DMS153 treated with DMSO at 0.1 percent for 48 hours (cell line): ENCODE measurements at regions not wholly inside any gene's neighbourhood (a gene's known extent, or its start where the extent isn't known, plus 50 kb on each side); places are given as distances from the start of the nearest gene placed in this dataset.
"Not testable (repeated sequence)": the region's sequence is repeated elsewhere in the genome, so short reads cannot be mapped to it uniquely, and the experiment has no call there.

ENCODE experiments used
- DNase-seq: peaks from one replicate; lab custom pipeline; 2025; ENCODE audit not compliant: unreplicated experiment; lab: John Stamatoyannopoulos, UW

DNA sequence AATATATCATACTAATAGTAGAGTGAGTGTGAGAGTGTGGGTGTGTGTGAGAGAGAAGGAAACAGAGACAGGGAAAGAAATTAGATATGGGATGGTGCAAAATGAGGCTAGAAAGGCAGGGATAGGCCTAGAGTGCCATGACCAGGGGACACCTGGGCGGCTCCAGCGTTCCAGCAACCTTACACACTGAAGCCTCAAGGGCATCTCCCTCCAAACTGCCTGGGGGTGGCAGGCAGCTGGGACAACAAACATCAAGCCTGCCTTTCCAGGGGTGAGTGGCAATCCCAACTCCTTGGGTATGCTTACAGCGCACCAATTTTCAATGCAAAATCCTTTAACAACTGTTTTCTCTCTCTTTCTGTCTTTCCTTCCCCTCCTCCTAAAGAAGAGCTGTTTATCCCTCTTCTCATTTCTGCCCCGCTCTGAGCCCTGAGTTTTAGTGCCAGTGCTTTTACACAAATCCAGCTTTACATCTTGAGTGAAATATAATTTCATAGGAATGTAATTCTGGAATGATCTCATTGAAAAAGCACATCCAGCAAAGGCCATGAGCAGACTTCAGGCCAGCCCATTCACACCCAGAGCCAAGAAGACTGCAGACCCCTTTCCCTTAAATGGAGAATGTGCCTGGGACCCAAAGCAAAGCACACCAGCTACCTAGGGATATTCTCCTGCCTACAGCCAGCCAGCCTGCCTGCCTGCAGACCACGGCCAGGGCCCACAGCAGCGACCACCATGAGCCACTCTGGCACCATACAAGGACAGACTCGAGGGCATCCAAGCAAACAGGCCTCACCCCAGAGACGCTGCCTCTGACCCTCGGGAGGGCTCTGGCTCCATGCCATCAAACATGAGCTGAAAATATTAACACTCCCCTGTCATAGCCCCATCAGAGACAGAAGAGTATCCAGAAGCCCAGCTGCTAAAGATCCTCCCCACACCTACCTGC, 90.3 kb downstream of the RPL27A start:
- no peak for DNase-seq

DNA sequence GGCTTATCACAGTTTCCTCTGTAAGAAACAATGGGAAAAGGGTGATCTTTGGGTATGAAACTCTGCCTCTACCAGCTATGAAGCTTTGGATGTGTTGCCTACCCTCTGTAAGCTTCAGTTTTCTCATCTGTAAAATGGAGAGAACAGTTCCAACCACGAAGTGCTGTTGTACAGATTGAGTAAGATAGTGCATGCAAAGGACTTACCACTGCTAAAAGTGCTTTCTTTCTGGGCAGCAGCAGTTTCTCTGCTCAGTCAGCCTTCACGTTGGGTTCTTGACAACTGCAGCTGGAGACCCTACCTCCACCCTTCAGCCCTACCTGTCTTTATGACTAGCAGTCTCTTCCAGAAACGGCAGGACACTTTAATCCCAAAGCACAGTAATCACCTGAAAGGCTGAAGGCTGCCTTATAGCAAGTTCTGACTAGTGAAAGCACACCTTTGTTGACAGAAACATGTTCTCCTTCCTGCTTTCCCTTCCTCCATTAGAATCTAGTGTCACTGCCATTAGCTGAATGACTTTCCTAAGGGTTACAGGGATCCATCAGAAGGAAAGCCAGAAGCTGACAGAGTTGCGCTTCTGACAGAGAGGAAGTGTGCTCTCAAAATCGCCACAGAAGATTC, 91.4 kb downstream of the RPL27A start:
- no peak for DNase-seq

GRCh38 chr11:8774916-8775315, 92.3 kb downstream of the RPL27A start:
- not testable (repeated sequence) for DNase-seq

- DNase-seq, result no peak
Observed at GRCh38 chr11:8775332-8775731, 92.7 kb downstream of the RPL27A start.

GRCh38 chr11:8775734-8776133, 93.1 kb downstream of the RPL27A start:
- no peak for DNase-seq

DNA sequence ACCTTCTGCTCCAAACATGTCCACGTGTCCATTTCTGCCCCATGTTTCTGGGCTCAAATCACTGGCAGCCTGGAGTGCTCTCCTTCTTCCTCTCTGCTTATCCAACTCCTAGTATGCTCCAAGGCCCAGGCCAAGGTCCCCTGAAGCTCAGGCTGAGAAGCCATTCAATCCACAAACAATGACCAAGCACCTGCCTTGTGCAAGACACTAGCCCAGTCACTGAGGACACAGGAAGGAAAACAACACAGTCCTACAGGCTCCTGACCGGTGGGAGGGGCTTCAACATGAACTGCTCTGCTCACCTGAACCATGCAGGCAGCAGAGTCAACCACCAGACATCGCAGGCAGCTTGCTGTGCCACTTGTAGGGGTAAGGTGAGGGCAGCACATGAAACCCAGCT, 93.6 kb downstream of the RPL27A start:
- no peak for DNase-seq

GRCh38 chr11:8777907-8778767, 95.5 kb downstream of the RPL27A start:
- DNase-seq, result no peak

DNA sequence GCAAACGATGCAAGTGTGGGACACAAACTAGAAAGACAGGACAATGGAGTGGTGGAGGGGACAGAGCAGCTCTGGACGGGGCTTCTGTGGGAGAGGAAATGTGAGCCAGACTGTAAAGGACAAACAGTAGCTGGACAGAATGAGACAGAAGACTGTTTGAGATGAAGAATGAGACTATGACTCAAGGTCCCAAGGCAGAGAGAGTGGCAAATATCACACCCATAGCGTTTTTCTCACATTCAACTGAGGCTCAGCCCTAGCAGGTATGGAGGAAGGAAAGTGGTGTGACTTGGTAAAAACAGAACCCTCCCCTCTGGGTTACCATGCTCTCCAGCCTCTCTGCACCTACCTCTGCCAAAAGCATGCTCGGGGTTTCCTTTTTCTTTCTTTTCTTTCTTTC, 96.5 kb downstream of the RPL27A start:
- DNase-seq, result no peak

DNA sequence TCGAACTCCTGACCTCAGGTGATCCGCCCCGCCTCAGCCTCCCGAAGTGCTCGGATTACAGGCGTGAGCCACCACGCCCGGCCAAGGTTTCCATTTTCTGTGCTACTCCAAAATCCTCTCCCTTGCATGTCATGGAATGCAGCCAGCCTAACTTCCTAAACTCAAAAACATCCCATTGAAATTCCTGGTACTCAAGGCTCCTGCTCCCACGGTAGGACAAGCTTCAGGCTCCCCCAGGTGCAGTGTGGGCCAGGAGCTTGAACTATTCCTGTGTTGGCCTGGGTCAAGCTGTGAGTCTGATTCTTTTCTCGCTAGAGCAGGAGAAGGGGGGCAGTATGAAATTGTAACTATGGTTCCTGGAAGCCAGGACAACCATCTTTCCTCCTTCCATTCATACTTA, 97.1 kb downstream of the RPL27A start:
- no peak for DNase-seq

DNA sequence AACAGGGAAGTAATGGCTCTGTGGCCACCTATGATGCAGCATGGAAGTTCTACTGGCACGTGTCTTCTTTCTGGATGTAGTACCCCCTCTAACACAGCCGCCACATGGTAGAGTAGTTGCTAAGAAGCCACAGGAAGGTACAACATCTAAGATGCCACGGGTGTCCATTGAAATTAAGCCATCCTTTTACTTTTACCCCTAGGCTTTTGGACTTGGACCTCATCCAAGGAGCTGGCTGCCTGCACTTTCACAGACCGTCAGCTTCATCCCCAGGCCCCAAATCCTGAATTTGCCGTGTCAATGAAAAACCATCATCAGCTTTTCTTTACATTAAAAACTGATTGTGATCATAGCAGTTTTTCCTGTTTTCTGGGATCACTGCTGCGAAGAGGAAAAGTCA, 102.4 kb downstream of the RPL27A start:
- no peak for DNase-seq

DNA sequence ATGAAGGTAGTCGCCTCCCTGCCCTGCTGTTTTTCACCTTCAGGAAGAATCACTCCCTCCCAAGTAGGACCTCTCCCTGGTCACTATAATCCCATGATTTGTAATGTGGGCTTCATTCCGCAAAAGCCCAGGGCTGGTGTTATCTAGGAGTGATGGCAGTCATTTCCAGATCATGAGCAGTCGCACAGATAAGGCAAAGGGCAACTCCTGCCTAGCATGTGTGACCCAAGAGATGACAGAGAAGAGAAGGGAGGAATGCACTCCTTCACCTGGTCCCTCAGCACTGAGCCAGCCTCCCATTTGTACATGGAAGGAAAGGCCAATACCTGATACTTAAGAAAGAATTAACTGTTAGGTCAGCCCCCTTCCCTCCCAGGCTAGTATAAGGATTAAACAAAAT, 102.9 kb downstream of the RPL27A start:
- DNase-seq, result no peak

- no peak for DNase-seq
Observed at GRCh38 chr11:8785998-8786397, 103.4 kb downstream of the RPL27A start.

DNA sequence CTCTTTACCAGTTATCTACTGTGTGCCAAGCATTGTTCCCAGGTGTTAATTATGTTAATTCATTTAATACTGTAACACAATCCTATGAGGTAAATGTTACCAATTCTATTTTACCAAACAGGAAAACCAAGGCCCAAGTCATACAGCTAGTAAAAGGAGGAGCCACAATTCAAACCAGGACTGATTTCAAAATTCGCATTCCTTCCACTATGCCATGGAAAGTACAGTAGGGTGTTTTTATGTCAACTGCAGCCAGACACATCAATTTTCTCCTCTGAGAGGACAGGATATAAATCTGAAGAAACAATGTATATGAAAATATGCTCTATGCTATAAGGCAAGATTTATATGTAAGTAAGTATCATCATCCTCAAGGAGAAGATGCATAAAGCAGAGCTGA, 104.3 kb downstream of the RPL27A start:
- no peak for DNase-seq

GRCh38 chr11:8787372-8787771, 104.8 kb downstream of the RPL27A start:
- no peak for DNase-seq

DNA sequence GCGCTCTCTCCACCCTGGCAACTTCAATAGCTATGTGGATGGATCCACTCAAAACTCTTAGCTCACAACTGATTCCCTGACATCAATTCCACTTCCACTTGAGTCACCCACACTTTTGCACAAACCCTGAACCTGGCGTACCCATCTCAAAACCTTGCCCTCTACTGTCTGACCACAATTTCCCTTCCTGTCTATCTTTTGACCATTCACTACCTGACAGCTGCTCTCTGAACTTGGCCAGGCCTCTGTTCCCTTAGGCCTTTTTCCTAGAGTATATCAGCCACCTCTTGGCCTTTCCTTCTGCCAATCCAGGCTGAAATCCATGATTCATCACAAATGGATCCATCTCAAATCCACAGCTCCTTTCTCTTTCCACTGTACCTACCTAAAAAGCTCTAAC, 106.0 kb downstream of the RPL27A start:
- DNase-seq, result no peak

DNA sequence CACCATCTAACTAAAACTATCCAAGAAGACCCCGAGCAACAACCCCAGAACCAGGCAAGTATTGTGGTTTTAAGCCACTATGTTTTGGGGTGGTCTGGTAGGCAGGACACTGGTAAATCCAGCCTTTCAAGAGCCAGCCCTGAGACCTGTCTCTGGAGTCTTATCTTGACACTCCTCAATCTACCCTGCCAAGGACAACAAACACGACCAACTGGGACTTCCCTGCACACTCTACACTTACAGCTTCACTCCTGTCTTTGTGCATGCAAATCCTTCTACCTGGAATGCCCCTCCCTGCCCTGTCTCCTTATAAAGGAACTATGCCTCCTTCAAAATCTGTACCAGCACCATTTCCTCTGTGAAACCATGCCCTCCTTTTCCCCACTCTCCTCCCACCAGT, 107.3 kb downstream of the RPL27A start:
- DNase-seq, result no peak

- DNase-seq, result no peak
Observed at GRCh38 chr11:8790968-8791367, 108.4 kb downstream of the RPL27A start.

GRCh38 chr11:8792710-8793109, 110.1 kb downstream of the RPL27A start:
- no peak for DNase-seq

DNA sequence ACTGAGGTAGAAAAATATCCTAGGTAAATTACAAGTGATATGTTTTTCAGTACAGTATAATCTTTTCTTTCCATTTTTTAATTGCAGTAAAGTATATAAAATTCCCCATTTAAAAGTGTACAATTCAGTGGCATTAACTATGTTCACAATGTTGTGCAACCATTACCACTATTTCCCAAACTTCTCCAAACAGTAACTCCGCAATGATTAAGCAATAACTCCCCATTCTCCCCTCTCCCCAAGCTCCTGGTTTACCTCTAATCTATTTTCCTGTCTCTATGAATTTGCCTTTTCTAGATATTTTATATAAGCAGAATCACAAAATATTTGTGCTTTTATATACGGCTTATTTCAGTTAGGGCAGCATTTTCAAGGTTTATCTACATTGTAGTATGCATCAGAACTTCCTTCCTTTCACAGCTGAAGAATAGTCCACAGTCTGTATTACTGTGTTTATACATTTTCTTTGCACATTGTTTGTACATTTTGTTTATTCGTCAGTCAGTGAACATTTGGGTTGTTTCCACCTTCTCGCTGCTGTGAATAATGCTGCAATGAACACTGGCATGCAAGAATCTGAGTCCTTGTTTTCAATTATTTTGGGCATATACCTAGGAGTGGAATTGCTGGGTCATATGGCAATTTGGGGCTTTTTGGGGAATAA, 110.7 kb downstream of the RPL27A start:
- DNase-seq, result no peak

GRCh38 chr11:8794126-8794525, 111.5 kb downstream of the RPL27A start:
- DNase-seq, result no peak

DNA sequence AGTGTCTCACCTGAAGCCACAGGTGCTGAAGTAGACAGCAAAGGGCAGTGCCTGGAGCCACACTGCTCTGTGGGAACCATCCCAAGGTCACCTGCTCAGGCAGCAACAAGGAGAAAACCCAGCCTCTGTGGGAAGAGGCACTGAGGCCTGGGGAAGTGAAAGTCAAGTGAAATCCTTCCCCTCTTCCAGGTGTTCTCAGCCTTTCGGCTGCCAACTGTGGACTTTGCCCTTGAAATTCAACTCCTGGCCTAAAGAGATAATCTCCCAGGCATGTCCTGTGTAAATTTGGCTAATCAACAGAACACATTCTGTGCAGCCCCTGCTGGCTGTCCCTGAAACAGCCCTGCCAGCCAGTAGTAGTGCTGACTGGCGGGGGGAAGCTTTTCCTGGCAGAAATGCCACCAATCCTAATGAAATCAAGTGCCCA, 112.1 kb downstream of the RPL27A start:
- no peak for DNase-seq
